OCI-LY3 (cell line): ENCODE measurements at regions not wholly inside any gene's neighbourhood (a gene's known extent, or its start where the extent isn't known, plus 50 kb on each side); places are given as distances from the start of the nearest gene placed in this dataset.

ENCODE experiments used
- EZH2phosphoT487 ChIP-seq: fragments of 200-600 bp; shearing (Covaris generic); IDR thresholded peaks from 2 replicates; pipeline ENCODE4 v1.6.1; 2018; ENCODE audit warnings: antibody characterized with exemption, mixed run types, low read depth
- TF ChIP-seq, protein P1 (sequence below): fragments of 200-600, 300-600 bp; sonication (generic); IDR thresholded peaks from 2 replicates; pipeline ENCODE4 v1.5.1; 2014; ENCODE audit warnings: antibody characterized with exemption, low read length, low read depth

DNA sequence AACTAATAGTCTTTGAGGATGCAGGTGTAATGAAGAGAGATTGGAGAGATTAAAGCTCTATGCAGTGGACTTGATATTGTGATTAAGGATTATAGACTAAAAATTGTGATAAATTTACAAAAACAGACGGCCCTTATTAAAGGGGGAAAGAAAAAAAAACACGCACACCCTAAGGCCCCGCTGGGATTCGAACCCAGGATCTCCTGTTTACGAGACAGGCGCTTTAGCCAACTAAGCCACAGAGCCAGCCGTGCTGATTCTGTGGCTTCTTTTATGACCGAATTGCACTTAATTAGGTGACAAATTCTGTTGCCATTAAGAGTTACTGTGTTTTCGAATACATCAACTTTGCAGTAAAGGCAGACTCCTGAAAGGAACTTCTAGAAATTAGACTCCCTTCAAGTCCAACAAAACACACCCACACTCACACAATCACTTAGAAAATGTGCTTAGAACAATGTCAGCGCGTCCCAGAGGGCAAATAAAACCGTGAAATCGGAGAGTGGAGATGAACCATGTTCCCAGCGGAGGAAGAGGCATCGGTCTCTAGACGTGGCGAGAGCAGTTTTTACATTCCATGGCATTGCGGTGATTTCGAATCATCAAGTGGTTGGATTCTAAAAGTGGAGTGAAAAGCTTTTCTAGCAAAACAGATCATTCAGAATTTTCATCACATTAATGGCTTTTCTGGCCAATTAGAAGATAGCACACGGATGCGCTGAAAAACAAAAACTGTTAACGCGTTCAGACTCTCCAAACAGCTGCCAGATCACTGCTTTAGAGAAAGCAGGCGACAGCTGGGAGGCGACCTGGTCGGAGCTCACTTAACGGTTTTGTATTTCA is 122.6 kb downstream of the GPX5 start:
- TF ChIP-seq, protein P1, sequence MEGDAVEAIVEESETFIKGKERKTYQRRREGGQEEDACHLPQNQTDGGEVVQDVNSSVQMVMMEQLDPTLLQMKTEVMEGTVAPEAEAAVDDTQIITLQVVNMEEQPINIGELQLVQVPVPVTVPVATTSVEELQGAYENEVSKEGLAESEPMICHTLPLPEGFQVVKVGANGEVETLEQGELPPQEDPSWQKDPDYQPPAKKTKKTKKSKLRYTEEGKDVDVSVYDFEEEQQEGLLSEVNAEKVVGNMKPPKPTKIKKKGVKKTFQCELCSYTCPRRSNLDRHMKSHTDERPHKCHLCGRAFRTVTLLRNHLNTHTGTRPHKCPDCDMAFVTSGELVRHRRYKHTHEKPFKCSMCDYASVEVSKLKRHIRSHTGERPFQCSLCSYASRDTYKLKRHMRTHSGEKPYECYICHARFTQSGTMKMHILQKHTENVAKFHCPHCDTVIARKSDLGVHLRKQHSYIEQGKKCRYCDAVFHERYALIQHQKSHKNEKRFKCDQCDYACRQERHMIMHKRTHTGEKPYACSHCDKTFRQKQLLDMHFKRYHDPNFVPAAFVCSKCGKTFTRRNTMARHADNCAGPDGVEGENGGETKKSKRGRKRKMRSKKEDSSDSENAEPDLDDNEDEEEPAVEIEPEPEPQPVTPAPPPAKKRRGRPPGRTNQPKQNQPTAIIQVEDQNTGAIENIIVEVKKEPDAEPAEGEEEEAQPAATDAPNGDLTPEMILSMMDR, result no peak
- no peak for TF ChIP-seq EZH2phosphoT487
